AG09319 (cell line): ENCODE measurements at regions not wholly inside any gene's neighbourhood (a gene's known extent, or its start where the extent isn't known, plus 50 kb on each side); places are given as distances from the start of the nearest gene placed in this dataset.

Source experiments
- DNase-seq: peaks from one replicate; pipeline ENCODE4 v3.0.0-alpha.2; 2010; ENCODE audit warnings: low read depth; ENCODE audit errors: extremely low read depth
- TF ChIP-seq, protein P1 (sequence below): IDR thresholded peaks from 2 replicates; pipeline ENCODE4 v1.5.1; 2011; ENCODE audit warnings: low read depth, mild to moderate bottlenecking, inconsistent platforms, low read length, moderate library complexity

DNA sequence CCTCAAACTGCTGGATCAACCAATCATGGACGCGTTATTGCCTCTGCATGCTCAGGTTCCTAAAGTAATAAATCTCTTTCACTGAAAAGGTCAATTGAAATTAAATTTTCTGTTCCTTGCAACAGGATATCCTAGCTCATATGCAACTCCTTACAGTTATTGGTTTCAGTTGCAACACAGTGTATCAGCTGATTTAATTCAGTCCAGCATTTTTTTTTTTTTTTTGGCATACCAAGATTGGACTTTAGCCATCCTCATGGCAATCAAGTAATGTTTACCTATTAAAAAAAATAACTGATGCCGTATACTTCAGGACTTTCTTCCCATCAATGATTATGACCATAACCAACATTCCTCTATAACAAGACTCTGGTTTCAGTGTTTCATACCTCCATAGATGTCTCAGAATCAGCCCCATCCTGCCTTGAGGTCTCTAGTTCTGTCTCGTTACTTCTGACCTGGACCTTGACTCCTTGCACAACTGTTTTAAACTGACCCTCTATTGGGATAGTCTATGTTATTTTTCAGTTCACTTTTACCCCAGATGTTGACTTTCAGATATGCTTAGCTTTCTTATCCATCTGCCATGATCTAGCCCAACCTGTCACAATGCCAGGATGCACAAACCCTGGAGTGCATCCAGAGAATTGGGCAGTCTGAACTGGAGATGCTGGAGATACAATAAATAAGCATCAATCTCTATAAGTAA, 265.0 kb upstream of the GADL1 start:
- DNase-seq, result peak; percentile 7
- TF ChIP-seq, protein P1, sequence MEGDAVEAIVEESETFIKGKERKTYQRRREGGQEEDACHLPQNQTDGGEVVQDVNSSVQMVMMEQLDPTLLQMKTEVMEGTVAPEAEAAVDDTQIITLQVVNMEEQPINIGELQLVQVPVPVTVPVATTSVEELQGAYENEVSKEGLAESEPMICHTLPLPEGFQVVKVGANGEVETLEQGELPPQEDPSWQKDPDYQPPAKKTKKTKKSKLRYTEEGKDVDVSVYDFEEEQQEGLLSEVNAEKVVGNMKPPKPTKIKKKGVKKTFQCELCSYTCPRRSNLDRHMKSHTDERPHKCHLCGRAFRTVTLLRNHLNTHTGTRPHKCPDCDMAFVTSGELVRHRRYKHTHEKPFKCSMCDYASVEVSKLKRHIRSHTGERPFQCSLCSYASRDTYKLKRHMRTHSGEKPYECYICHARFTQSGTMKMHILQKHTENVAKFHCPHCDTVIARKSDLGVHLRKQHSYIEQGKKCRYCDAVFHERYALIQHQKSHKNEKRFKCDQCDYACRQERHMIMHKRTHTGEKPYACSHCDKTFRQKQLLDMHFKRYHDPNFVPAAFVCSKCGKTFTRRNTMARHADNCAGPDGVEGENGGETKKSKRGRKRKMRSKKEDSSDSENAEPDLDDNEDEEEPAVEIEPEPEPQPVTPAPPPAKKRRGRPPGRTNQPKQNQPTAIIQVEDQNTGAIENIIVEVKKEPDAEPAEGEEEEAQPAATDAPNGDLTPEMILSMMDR, result no peak

DNA sequence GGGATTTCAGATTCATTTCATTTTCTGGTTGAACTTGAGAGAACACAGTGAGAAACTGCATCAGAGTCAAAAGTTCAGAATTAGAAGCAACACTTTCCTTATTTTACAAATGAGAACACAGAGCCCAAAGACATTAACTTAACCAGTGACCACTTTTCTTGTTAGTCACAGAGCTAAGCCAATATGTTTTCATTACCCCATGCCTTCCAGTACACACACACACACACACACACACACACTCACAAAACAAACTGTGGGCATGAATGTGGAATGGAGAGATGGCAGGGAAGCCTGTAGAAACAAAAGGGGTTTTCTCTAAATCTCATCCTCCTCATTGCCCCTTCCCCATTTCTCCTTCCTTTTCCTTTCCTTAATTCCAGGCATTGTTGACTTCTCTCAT, 267.4 kb upstream of the GADL1 start:
- TF ChIP-seq, protein P1, result no peak
- DNase-seq, result no peak

DNA sequence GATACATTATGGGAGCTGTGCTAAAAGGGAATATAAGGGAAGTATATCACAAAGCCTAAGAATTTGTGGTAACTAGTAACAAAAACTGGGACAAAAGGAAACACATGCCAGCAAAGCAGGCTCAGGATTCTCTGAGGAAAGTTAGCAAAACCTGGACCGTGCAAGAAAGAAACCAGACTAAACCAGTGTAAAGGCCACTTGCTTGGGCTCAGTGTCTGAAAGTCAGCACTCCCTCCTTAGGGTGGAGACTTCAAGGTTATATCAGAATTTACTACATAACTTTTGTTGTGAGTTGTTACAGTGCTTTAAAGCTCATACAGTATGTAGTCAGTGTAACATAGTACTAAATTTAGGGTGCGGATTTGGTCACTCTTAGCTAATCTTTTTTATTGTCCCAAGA, 269.9 kb upstream of the GADL1 start:
- TF ChIP-seq, protein P1, result no peak
- DNase-seq, result no peak

DNA sequence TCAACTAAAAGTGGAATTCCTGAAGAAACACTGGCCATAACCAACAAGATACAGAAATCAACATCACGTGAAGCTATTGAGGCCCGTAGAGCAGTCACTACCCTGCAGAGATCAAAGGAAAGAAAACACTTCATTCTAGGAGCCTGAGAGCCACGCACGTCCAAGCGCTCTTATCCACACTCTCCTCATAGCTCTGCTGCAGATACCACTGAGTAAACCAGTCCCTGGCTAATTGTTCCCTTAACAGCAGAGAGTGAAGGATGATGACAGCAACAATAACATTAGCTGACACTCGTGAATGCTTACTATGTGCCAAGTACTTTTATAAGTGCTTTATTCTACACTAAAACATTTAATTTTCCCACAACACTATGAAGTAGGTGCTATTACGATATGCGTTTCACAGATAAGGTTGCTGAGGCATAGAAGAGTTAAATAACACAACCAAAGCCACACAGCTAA, 271.0 kb upstream of the GADL1 start:
- no peak for DNase-seq
- TF ChIP-seq, protein P1, result no peak

DNA sequence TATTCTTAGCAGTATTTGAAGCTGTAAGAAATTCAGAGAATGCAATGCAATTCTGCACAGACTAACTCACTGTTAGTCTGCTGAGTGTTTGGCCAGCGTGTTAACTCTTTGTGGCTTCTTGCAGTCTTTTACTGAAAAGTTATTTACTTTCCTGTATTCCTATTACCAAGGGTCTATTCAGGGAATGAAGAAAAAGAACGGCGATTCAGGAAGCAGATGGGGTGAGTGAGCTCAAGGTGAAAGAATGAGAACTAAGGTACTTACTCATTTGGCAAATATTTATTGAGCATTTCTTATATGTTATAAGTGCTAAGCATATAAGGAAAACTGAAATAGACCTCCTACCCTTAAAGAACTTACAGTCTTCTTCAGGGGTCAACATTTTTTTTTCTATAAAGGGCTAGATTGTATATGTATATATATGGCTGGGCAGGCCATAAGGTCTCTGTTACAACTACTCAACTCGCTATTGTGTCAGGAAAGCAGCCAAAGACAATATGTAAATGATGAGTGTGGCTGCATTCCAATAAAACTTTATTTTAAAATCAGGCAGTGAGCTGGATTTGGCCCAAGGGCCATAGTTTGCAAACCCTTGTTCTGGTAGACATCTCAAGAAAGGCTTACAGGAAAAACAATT, 271.9 kb upstream of the GADL1 start:
- TF ChIP-seq, protein P1, result no peak
- DNase-seq, result no peak

DNA sequence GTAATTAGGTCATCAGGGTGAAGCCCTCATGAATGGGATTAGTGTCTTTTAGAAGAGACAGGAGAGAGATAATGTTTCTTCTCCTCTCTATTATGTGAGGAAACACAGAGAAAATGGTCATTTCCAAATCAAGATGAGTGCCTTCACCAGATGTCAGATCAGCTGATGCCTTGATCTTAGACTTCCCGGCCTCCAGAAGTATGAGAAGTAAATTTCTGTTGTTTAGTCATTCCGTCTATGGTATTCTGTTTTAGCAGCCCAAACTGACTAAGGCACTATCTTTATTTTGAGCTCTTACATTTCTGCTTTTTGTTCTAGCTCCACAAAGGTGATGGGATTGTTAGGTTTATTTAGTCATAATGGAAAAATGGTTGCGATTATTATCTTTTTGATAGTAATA, 273.2 kb upstream of the GADL1 start:
- DNase-seq, result no peak
- TF ChIP-seq, protein P1, result no peak

DNA sequence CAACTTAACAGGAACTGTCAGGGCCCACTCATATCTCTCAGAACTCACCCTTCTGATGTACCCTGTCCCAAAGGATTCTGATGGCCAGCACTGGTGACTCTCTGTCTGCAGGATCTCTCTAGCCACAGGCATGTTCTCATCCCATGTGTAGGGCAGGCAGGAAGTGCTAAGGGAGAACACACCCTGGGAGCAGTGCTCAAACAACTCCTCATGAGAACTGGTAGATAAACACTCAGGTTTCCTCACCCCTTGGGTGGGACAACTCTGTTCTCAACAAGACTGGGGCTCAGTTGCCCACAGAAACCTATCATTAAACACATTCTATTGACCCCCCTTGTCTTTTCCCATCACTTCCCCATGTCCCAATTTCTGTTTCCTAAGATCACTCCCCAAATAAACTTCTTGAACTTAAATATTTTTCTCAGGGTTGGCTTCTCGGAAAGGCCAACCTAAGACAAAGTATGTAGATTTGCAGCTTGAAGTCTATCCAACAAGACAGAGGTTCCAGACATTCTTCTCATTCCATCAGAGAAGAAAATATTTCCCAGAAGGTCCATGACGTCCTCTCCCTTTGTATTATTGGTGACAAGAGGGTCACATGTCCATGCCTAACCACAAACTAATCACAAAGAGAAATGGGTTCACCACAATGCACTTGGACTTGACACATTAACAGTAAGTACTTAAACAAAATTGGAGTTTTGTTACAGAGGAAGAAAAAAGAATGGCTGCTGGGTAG, 276.6 kb upstream of the GADL1 start:
- TF ChIP-seq, protein P1, result no peak
- peak; percentile 30 for DNase-seq
